Activated CD4-positive, alpha-beta T cell treated with anti-CD3 and anti-CD28 coated beads, Interleukin-2, amount 50 U/mL, for 24 hours (primary cell): ENCODE measurements at regions not wholly inside any gene's neighbourhood (a gene's known extent, or its start where the extent isn't known, plus 50 kb on each side); places are given as distances from the start of the nearest gene placed in this dataset.

Source experiments
- DNase-seq, 2 donors: peaks; one replicate each; pipeline ENCODE4 v3.0.0-alpha.2; 2020; ENCODE audit warnings: low read depth in 1 of 2, low spot score in 1 of 2

- DNase-seq, result no peak
Measured at GRCh38 chr2:67954093-67954748, 108.6 kb downstream of the C1D start.

GRCh38 chr2:67955748-67956603 lies 106.8 kb downstream of the C1D start:
- no peak for DNase-seq

GRCh38 chr2:67965246-67965645 lies 97.6 kb downstream of the C1D start:
- DNase-seq, result no peak

GRCh38 chr2:67970071-67970470 lies 92.7 kb downstream of the C1D start:
- no peak for DNase-seq

GRCh38 chr2:67970542-67970941 lies 92.3 kb downstream of the C1D start:
- no peak for DNase-seq

- DNase-seq, result no peak
Measured at GRCh38 chr2:67974559-67975430, 88.0 kb downstream of the C1D start.

GRCh38 chr2:67977464-67977863 lies 85.3 kb downstream of the C1D start:
- DNase-seq, result no peak

GRCh38 chr2:67982956-67983355 lies 79.8 kb downstream of the C1D start:
- no peak for DNase-seq

- no peak for DNase-seq
Measured at GRCh38 chr2:67984600-67984999, 78.2 kb downstream of the C1D start.

- no peak for DNase-seq
Measured at GRCh38 chr2:67985586-67985985, 77.2 kb downstream of the C1D start.

- DNase-seq, result no peak
Measured at GRCh38 chr2:67986258-67986657, 76.5 kb downstream of the C1D start.
